ENCODE measurements at regions not wholly inside any gene's neighbourhood (a gene's known extent, or its start where the extent isn't known, plus 50 kb on each side); places are given as distances from the start of the nearest gene placed in this dataset.

DNA sequence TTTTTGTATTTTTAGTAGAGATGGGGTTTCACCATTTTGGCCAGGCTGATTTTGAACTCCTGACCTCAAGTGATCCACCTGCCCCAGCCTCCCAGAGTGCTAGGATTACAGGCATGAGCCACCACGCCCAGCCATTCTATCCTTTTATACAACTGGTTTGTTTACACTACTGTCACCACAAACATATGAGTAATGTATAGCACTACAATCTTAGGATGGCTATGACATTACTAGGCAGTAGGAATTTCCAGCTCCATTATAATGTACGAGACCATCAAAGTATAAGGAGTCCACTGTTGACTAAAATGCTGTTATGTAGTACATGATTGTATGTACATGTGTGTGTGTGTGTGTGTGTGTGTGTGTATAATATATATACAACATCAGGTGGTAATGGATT lies 1126.1 kb upstream of the LRRN3 start:
- no peak for DNase-seq

DNA sequence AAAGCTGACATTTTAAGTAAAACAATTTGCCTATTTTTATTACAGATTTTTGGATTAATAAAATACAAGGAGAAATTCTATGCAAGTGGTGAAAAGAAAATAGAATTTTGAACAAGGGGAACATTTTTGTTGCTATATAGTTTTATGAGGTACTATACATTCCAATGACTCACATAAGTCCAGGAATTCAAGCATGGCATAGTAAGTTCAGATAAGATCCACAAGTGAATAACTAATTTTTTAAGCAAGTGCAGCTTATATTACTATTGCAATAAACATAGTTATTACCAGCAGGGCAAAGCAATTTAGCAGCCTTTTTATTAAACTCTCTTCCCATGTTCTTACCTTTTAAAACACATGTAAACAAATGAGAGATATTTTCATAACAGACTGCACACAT lies 1123.5 kb upstream of the LRRN3 start:
- no peak for DNase-seq

DNA sequence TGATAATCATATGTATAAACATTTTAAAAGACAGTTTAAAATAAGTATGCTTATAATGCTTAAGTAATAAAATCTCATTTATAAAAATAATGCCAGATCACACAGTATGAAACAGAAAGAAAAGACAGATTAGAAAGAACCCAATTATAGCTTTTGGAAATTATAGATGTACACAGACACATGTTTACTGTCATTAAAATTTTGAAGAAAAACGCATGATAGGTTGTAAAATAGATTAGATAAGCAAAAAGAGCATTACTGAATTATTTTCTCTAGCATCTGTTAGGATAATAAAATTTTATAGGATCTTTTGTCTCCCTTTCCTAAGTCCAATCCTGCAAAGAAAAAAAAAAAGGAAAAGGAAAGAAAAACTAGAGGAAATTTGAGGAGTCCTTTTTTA lies 1107.3 kb upstream of the LRRN3 start:
- DNase-seq, result no peak

GRCh38 chr7:109984729-109985128 lies 1106.2 kb upstream of the LRRN3 start:
- DNase-seq, result no peak

- DNase-seq, result no peak
Observed at GRCh38 chr7:109986701-109987100, 1104.2 kb upstream of the LRRN3 start.

DNA sequence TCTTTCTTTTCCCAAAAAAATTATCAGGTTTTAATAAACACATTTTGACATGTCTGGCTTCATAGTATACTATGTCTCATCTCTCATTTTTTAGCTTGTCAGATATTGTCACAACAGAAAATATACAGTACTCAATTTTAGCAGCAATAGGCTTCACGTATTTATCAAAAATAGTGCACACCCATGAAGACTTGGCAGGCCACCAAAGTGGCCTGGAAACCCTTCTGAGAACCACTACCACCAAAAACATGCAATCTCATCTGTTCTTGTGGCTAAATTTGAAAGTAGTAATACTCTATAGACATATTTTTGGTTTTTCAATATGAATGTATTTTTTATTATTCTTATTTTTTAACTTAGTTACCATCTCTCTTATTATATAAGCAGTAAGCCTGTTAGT lies 1094.5 kb upstream of the LRRN3 start:
- DNase-seq, result no peak

GRCh38 chr7:109996927-109997326 lies 1094.0 kb upstream of the LRRN3 start:
- DNase-seq, result no peak

GRCh38 chr7:109997837-109998236 lies 1093.1 kb upstream of the LRRN3 start:
- DNase-seq, result no peak

GRCh38 chr7:110001254-110001938 lies 1089.5 kb upstream of the LRRN3 start:
- DNase-seq, result no peak

DNA sequence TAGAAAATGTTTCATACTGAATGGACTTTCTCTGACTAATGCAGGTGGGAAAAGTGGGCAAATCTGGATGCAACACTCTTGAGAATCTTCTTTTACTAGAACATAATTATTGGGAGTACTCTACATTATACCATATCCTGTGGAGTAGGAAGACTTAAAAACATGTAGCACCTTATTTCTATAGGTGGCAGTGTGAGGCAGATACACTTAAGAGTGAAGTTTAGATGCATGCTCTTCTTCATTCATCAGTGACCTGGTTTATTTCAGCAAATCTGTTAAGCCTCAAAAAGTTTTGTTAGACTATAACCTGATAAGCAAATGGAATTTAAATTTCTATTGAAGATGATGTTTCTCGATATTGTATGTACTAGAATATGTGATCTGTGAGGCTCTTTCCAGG lies 1087.1 kb upstream of the LRRN3 start:
- no peak for DNase-seq

- DNase-seq, result no peak
Observed at GRCh38 chr7:110007320-110008063, 1083.4 kb upstream of the LRRN3 start.

GRCh38 chr7:110010359-110010758 lies 1080.6 kb upstream of the LRRN3 start:
- no peak for DNase-seq

DNA sequence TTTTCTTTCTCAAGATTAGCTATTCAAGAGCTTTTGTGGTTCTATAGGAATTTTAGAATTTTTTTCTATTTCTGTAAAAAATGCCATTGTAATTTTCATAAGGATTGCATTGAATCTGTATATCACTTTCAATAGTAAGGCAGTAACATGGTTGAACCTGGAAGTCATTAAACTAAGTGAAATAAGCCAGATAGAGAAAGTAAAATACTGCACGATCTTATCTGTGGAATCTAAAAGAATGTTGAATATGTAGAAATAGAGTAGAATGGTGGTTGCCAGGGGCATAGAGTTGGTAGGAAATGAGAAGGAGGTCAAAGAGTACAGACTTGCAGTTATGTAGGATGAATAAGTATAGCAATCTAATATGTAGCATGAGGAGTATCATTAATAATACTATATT lies 1073.5 kb upstream of the LRRN3 start:
- DNase-seq, result no peak

DNA sequence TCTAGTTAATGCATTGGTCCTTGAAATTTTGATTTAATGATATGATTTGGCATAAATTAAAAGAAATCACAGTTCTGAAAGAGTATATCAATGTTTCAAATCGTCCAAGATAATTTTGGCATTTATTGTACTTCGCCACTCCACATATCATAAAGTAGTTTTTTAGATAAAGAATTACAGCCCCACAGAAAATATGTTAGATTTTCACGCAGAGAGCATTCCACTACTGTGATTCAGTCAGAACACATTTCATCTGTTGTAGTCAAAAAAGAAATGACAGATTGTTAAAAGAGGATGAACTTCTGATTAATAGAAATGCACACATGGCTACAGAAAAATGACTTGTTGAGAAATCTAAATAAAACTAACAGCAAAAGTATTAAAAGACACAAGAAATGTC lies 1063.5 kb upstream of the LRRN3 start:
- no peak for DNase-seq

DNA sequence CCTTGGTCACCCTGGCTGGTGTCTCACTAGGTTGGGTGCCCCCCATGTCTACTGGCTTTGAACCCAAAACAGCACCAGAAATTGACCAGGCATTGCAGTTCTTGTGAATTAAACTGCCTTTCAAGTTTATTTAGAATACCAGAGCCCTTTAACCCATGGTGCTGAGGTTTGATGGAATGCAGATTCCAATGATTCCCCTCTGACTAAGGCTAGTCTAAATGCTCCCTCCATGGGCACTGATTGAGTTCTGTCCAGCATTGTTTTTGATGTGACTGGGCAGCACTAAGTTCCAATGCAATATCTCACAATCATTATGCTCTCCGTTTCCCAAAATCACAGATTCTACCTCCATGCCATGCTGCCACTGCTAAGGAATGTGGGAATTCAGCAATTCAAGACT lies 1047.4 kb upstream of the LRRN3 start:
- DNase-seq, result no peak

GRCh38 chr7:110050785-110051184 lies 1040.1 kb upstream of the LRRN3 start:
- no peak for DNase-seq

DNA sequence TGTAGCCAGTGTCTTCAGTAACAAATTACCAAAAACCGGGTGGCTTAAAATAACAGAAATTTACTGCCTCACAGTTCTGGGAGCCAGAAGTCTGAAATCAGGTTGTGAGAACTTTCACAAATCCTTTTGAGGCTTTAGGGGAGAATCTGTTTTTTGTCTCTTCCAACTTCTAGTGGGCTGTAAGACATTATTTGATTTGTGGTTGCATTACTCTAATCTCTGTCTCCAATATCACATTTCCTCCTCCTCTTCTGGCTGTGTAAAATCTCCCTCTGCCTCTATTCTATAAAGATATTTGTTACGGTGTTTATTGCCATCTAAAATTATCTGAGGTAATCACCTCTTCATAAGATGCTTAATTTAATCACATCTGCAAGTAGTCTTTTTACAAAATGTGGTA lies 1039.6 kb upstream of the LRRN3 start:
- no peak for DNase-seq

DNA sequence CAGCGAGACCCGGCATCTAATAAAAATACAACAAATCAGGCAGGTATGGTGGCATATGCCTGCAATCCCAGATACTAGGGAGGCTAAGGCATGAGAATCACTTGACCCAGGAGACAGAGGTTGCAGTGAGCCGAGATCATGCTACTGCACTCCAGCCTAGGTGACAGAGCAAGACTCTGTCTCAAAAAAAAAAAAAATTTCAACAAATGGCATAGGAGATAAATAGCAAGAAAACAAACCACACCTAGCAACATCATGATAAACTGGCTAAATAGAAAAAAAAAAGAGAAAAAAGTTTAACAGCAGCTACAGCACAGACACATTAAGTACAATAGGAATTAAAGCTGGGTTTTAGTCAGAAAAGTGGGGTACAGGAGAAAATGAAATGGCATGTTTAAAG lies 1034.6 kb upstream of the LRRN3 start:
- no peak for DNase-seq

DNA sequence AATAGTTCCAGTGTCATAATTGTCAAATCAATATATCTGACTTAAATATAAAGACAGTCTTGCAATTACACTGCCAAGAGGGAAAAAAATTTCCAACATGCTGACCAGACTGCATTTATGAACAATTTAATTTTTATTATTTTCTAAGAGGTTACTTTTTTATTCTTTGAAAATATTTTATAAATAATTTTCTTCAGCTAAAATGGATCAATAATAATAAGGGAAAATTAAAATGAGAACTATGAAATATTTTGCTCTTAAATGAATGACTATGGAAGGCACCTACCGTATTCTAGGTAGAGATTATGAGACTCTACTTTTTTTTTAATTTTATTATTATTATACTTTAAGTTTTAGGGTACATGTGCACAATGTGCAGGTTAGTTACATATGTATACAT lies 1032.5 kb upstream of the LRRN3 start:
- DNase-seq, result no peak

- no peak for DNase-seq
Observed at GRCh38 chr7:110061387-110061786, 1029.5 kb upstream of the LRRN3 start.

GRCh38 chr7:110065121-110065520 lies 1025.8 kb upstream of the LRRN3 start:
- DNase-seq, result peak; percentile 93

- DNase-seq, result no peak
Observed at GRCh38 chr7:110066843-110067242, 1024.1 kb upstream of the LRRN3 start.

DNA sequence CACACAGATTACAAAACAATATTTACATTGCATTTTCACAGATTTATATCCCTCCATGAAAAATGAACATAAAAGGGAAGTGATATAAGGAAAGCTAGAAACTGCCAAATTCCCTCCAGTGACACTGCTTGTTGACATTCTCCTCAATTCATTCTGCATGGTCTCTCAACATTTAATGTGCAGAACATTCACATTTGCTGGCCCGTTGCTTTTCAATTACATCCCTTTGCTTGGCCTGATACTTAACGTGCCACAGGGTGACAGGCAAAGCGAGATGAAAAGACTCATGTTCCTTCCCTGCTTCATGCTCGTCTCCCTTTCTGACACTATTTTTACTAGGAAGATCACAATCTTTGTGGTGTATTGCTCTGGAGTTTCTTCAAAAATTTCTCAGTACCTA lies 1019.7 kb upstream of the LRRN3 start:
- DNase-seq, result no peak

DNA sequence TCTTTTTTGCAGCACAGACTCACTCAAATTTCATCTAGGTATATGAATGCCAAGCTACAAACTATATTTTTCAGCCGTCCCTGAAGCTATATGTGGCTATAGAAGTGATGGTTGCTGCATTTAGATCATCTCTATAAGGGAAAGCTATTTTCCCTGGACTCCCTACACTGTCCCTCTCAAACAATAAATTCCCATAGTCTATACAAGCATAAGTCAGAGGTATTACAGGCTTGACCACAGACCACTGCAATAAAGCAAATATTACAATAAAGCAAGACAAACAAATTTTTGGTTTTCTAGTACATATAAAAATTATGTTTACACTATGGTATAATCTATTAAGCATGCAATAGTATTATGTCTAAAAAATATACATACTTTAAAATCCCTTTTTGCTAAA lies 1015.5 kb upstream of the LRRN3 start:
- no peak for DNase-seq

- DNase-seq, result no peak
Observed at GRCh38 chr7:110076194-110076593, 1014.7 kb upstream of the LRRN3 start.

Measured in DMS153 (cell line).